ENCODE measurements at regions not wholly inside any gene's neighbourhood (a gene's known extent, or its start where the extent isn't known, plus 50 kb on each side); places are given as distances from the start of the nearest gene placed in this dataset.
A peak's percentile ranks its signal among the peaks of the same experiment; 100 is the strongest.

- TF ChIP-seq CTCF (IDR thresholded peaks at IDR 0.05) (peak; percentile 75), EZH2phosphoT487 (IDR thresholded peaks at IDR 0.05) (no peak)
These were observed 131.9 kb downstream of the SHANK2 start for GRCh38 chr11:71120471-71120896.
